ENCODE measurements at regions not wholly inside any gene's neighbourhood (a gene's known extent, or its start where the extent isn't known, plus 50 kb on each side); places are given as distances from the start of the nearest gene placed in this dataset.

DNA sequence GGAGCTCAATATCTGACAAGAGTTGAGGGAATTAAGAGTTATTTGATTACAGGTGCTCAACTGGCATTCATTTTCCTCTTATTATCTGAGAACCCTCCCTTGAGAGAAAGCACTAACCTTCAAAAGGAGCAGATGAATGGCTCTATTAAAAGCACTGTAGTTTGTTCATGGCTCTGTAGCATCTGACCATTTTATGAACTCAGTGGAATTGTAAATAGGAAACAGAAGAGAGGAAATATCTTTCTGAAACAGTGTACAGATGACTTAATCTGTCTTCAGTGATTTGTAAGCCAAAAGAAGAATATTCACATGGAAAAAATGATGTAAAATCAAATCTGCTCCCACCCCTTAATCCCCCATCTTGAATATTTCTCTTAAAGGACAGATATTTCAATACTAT is 810.4 kb upstream of the GRAMD2B start:
- no peak for TF ChIP-seq EP300 (IDR thresholded peaks at IDR 0.05)
- TF ChIP-seq POLR2A (IDR thresholded peaks at IDR 0.05) = no peak
- TF ChIP-seq, protein P1, sequence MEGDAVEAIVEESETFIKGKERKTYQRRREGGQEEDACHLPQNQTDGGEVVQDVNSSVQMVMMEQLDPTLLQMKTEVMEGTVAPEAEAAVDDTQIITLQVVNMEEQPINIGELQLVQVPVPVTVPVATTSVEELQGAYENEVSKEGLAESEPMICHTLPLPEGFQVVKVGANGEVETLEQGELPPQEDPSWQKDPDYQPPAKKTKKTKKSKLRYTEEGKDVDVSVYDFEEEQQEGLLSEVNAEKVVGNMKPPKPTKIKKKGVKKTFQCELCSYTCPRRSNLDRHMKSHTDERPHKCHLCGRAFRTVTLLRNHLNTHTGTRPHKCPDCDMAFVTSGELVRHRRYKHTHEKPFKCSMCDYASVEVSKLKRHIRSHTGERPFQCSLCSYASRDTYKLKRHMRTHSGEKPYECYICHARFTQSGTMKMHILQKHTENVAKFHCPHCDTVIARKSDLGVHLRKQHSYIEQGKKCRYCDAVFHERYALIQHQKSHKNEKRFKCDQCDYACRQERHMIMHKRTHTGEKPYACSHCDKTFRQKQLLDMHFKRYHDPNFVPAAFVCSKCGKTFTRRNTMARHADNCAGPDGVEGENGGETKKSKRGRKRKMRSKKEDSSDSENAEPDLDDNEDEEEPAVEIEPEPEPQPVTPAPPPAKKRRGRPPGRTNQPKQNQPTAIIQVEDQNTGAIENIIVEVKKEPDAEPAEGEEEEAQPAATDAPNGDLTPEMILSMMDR (IDR thresholded peaks at IDR 0.05) = no peak

Data from tibial nerve (tissue), 4 donors.